ENCODE measurements at regions not wholly inside any gene's neighbourhood (a gene's known extent, or its start where the extent isn't known, plus 50 kb on each side); places are given as distances from the start of the nearest gene placed in this dataset.
"Not testable (repeated sequence)": the region's sequence is repeated elsewhere in the genome, so short reads cannot be mapped to it uniquely, and the experiment has no call there.

DNA sequence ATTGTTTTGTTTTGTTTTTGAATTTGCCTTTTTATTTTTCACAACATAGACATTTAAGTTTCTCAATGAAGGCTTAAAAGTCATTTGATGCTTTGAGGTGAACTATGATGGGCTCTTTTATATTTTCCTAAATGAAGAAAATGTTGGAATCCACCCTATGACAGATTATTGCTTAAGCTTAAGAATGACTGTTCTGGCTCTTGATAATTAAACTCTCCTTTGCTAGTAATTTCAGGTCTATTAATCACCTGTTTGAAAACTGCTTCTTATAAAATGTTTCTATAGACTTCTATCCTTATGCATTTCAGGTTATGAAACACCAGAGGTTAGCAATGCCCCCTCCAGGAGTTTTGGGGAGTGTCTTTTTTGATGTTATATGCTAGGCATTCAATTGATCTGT, 424.1 kb upstream of the DYNLRB2 start:
- Histone ChIP-seq H3K4me1 (no peaks in the 10 kb centered on the region), H3K4me3 (no peak overlapping the region), H3K36me3 (no peaks in the 10 kb centered on the region), H3K27me3 (no peaks in the 10 kb centered on the region; the same call in 1 of the 2 replicates), H3K27ac (no peak overlapping the region), H3K9me3 (replicated peaks) (no peaks in the 10 kb centered on the region)
- DNase-seq = no peak

DNA sequence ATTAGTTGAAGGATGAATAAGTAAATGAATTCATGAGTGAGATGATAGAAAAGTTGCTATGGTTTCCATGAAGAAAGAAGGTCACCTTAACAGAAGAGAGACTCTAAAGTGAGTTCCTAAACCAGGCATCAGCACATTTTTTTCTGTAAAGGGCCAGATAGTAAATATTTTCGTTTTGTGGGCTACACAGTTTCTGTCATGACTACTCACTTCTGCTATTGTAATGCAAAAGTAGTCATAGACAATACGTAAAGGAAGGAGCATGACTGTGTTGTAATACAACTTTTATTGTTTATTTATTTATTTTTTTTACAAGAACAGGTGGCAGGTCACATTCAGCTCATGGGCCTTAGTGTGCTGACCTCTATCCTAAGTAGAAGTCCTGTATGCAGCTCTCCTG, 426.1 kb upstream of the DYNLRB2 start:
- Histone ChIP-seq H3K27me3 (no peaks in the 10 kb centered on the region; the same call in 1 of the 2 replicates), H3K27ac (no peak overlapping the region), H3K4me3 (no peak overlapping the region), H3K9me3 (replicated peaks) (no peaks in the 10 kb centered on the region), H3K36me3 (no peaks in the 10 kb centered on the region), H3K4me1 (no peaks in the 10 kb centered on the region)
- DNase-seq = no peak

DNA sequence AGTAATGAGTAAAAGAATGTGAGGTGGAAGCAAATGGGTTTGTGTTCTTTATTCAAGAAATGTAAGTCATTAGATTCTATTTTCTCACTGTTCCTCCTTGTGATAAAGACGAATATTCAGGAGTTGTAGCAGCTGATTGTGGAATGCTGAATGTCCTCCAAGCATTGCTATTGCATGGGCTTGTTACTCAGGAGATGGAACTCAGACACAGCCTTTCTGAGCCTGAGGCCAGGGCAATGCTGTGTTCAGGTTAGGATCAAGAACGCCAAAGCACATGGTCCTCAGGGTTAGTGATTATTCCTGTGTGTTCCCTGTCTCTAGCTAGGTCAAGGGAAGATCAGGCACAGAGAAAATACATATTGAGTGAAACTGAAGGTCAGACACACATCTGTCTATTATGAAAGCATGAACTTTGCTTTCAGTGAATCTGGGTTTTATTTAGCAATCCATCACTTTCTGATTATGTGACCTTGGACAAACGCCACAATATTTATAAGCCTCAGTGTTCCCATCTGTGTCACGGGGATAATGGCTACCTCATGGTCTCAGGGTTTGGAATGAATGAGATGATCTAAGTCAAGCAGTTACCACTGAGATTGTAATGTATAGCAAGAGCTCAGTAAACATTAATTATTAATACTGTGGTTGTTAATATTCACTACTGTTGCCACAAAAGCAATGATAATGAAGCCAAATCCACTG, 426.8 kb upstream of the DYNLRB2 start:
- H3K4me1 ChIP-seq = no peaks in the 10 kb centered on the region
- H3K36me3 ChIP-seq = no peaks in the 10 kb centered on the region
- H3K27ac ChIP-seq = no peak overlapping the region
- no peaks in the 10 kb centered on the region; the same call in 1 of the 2 replicates for H3K27me3 ChIP-seq
- no peak overlapping the region for H3K4me3 ChIP-seq
- no peaks in the 10 kb centered on the region for H3K9me3 ChIP-seq (replicated peaks)
- no peak for DNase-seq

DNA sequence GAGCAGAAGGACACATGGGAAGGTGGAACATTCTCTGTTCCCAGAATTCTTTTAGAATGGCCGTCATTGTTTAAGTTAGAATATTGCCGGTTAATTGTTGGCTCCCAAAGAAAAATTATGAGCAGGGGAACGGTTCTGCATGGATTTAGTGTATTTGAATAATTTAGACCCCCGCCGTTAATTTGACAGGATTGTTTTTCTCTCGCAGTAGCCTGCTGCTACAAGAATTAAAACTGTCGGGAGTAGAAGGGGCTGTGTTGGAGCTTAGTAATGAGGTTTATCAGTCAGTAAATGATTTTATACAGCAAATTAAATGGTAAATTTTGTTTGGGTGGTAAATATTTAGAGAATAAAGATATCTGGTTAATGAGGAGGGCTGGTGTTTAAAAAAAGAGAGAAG, 431.2 kb upstream of the DYNLRB2 start:
- Histone ChIP-seq H3K27ac (no peak overlapping the region), H3K36me3 (no peaks in the 10 kb centered on the region), H3K27me3 (no peaks in the 10 kb centered on the region; the same call in 1 of the 2 replicates), H3K9me3 (replicated peaks) (no peaks in the 10 kb centered on the region), H3K4me3 (no peak overlapping the region), H3K4me1 (no peaks in the 10 kb centered on the region)
- DNase-seq = no peak

DNA sequence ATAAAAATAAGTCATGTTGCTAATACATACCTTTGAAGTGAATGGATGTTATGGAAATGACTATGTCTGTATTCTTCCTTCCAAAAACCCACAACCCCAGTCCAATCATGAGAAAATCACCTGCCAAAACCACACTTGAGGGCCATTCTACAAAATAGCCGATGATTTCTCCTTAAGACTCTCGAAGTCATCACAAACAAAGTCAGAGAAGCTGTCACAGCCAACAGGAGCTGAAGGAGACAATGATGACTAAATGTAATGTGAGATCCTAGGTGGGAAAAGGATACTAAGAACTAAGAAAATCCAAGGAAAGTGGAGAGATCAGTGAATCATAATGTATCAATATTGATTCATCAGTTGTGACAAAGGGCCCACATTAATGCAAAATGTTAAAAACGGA, 432.9 kb upstream of the DYNLRB2 start:
- DNase-seq = no peak

DNA sequence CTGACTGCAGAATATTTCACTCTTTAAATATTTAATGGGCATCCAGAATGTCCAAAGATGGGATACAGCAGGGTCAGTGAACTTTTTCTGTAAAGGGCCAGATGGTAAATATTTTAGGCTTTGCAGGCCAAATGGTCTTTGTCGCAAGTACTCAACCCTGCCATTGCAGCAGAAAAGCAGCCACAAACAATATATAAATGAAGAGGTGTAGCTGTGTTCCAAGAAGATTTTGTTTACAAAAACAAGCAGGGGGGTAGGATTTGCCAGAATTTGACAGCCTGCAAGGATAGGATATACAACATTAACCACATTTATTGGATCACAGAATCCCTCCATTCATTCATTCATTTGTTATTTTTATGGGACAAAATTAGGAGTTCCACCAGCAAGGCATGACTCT, 435.0 kb upstream of the DYNLRB2 start:
- no peaks in the 10 kb centered on the region for H3K36me3 ChIP-seq
- H3K27me3 ChIP-seq = no peaks in the 10 kb centered on the region
- H3K9me3 ChIP-seq (replicated peaks) = no peaks in the 10 kb centered on the region
- no peak for DNase-seq
- no peaks in the 10 kb centered on the region for H3K4me1 ChIP-seq
- H3K27ac ChIP-seq = no peak overlapping the region
- no peak overlapping the region for H3K4me3 ChIP-seq

More for the DNA sequence above, 432.9 kb upstream of the DYNLRB2 start:
- H3K27ac ChIP-seq = no peak overlapping the region
- no peak overlapping the region for H3K4me3 ChIP-seq
- no peaks in the 10 kb centered on the region for H3K36me3 ChIP-seq
- H3K9me3 ChIP-seq (replicated peaks) = no peaks in the 10 kb centered on the region
- H3K4me1 ChIP-seq = no peaks in the 10 kb centered on the region
- no peaks in the 10 kb centered on the region for H3K27me3 ChIP-seq

DNA sequence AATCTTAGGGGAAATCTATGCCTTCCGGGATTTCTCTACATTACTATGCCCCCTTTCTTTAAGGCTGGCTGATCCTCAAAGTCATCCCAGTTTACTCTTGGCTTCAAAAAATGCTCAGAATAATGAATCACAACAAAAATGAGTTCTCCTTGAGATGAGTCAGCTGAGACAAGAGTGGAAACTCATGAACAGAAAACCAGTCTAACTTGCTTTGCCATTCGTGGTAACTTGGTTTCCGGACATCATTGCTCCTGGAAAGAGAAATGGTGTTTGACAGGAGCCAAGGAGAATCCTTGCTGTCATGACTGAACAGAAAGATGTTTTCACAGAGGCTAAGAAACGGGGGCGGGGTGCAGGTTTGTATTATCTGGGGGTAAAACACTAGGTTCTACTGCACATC, 435.6 kb upstream of the DYNLRB2 start:
- no peak for DNase-seq
- no peak overlapping the region for H3K27ac ChIP-seq

DNA sequence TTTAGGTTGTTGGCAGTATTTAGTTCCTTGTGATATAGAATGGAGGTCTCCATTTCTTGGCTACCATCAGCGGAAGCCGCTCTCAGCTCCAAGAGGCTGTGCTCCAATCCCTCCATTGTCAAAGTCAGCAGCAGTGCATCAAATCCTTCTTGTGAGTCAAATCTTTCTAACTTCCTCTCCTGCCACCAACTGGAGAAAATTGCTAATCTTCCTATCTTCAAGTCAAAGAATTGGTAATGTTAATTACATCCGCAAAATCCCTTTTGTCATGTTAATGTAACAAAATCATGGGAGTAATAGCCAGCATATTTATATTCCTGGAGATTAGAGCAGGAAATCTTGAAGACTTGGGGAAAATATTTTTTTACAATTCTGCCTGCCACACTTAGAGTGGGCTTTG, 436.4 kb upstream of the DYNLRB2 start:
- Histone ChIP-seq H3K27ac (no peak overlapping the region), H3K36me3 (no peaks in the 10 kb centered on the region), H3K9me3 (replicated peaks) (no peaks in the 10 kb centered on the region), H3K4me3 (no peak overlapping the region), H3K4me1 (no peaks in the 10 kb centered on the region), H3K27me3 (no peaks in the 10 kb centered on the region)
- DNase-seq = no peak

More for the DNA sequence above, 435.6 kb upstream of the DYNLRB2 start:
- H3K36me3 ChIP-seq = no peaks in the 10 kb centered on the region
- H3K4me3 ChIP-seq = no peak overlapping the region
- no peaks in the 10 kb centered on the region for H3K4me1 ChIP-seq
- H3K9me3 ChIP-seq (replicated peaks) = no peaks in the 10 kb centered on the region
- no peaks in the 10 kb centered on the region for H3K27me3 ChIP-seq

DNA sequence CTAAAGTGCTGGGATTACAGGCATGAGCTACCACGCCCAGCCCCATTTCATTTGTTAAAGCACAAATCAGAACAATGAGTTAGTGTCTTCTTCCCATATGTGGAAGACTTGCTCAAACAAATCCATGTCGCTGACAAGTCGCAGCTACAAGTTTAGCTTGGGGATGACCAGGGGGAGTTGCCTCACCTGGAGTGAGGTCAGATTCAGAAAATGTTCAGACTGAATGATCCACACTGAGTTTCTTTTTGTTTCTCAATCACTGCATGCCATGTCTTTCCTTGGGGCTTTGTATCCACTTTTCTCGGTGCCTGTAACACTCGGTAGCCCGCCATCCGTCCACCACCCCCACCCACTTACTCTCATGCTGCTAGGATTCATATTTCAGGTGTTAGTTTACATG, 437.3 kb upstream of the DYNLRB2 start:
- Histone ChIP-seq H3K9me3 (replicated peaks) (no peaks in the 10 kb centered on the region), H3K4me3 (no peak overlapping the region), H3K36me3 (no peaks in the 10 kb centered on the region), H3K4me1 (no peaks in the 10 kb centered on the region), H3K27ac (no peak overlapping the region), H3K27me3 (no peaks in the 10 kb centered on the region)
- DNase-seq = no peak

DNA sequence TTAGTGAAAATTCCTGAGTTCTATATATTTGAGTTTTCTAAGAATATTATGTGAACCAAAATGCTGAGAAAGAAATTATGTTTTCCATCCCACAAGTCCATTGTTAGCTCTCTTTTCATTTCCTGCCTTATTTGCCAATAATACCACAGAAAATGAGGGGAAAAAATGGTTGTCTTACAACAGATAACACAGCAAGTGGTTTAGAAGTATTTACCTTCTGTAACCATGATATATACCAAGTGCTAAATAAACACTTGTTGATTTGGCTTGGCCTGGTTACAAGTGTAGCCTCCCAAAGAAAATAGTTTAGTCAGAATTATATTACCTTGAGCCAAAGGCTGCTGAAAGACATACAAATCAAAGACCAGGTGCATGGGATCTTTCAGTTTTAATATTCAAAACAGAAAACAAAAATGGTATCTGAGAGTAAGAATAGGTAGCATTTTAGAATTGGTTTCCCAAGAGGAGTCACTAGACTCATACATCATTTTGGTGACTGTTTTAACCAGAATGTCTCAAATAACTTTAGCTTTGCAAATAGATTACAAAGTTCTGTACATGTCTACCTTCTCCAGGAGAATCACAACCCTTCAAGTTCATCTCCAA, 439.8 kb upstream of the DYNLRB2 start:
- no peaks in the 10 kb centered on the region for H3K36me3 ChIP-seq
- H3K4me1 ChIP-seq = no peaks in the 10 kb centered on the region
- H3K27me3 ChIP-seq = no peaks in the 10 kb centered on the region
- H3K27ac ChIP-seq = no peak overlapping the region
- H3K9me3 ChIP-seq (replicated peaks) = no peaks in the 10 kb centered on the region
- H3K4me3 ChIP-seq = no peak overlapping the region
- DNase-seq = no peak

DNA sequence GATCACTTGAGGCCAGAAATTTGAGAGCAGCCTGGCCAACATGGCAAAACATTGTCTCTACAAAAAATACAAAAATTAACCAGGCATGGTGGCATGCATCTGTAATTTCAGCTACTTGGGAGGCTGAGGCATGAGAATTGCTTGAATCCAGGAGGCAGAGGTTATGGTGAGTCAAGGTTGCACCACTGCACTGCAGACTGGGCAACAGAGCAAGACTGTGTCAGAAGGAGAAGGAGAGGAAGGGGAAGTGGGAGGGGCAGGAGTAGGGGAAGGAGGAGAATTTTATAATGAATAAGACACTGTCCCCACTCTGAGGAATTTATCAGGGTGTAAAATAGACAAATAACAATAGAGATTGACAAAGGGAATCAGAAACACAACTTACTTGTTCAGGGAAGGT, 440.6 kb upstream of the DYNLRB2 start:
- H3K27me3 ChIP-seq = no peaks in the 10 kb centered on the region
- H3K4me1 ChIP-seq = no peaks in the 10 kb centered on the region
- no peaks in the 10 kb centered on the region for H3K36me3 ChIP-seq
- no peak for DNase-seq
- H3K4me3 ChIP-seq = no peak overlapping the region
- no peaks in the 10 kb centered on the region for H3K9me3 ChIP-seq (replicated peaks)
- H3K27ac ChIP-seq = no peak overlapping the region

DNA sequence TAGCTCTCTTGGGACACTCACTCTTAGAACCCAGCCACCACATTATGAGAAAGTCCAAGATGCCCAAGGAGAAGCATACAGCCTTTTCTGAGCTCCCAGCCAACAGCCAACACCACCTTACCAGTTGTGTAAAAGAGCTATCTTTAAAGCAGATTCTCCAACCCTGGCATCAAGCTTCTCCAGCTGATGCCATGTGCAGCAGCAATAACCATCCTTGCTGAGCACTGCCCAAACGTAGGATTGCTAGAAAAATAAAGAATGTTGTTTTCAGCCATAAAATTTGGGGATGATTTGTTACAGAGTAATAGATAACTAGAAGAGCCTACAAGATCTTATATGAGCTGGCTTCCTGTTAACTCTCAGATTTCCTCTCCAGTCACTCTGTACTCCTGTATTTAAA, 443.7 kb upstream of the DYNLRB2 start:
- Histone ChIP-seq H3K27ac (no peak overlapping the region), H3K4me1 (no peaks in the 10 kb centered on the region), H3K4me3 (no peak overlapping the region), H3K9me3 (replicated peaks) (no peaks in the 10 kb centered on the region), H3K27me3 (no peaks in the 10 kb centered on the region), H3K36me3 (no peaks in the 10 kb centered on the region)
- no peak for DNase-seq

DNA sequence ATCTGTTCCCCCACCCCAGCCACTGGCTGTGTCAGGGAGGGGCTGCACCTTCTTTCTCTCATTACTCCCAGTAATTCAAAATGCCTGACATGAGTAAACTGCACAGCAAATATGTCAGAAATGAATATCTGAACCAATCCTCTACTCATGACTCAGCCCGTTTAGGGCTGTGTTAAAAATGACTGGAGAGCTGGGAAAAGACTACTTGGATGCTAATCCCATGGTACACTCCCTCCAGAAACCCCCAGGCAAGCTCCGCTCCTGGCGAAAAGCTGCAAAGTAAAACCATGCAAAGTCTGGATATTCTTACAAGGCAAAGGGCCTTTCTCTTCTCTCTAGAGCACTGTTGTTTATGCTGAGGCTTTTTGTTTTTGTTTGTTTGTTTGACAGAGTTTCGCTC, 448.1 kb upstream of the DYNLRB2 start:
- Histone ChIP-seq H3K9me3 (replicated peaks) (no peaks in the 10 kb centered on the region), H3K4me3 (no peak overlapping the region), H3K27me3 (no peaks in the 10 kb centered on the region), H3K36me3 (no peaks in the 10 kb centered on the region), H3K27ac (no peak overlapping the region), H3K4me1 (no peaks in the 10 kb centered on the region)
- no peak for DNase-seq

DNA sequence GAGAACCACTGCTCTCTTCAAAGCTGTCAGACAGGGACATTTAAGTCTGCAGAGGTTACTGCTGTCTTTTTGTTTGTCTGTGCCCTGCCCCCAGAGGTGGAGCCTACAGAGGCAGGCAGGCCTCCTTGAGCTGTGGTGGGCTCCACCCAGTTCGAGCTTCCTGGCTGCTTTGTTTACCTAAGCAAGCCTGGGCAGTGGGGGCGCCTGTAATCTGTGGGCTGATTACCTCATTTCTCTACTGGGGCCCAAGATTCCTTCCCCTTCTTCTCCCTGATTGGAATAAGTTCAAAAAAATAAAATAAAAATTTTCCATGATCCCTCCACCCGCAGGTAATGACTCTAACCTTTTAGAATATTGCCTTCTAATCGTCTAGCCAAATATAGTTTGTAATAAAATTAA, 449.3 kb upstream of the DYNLRB2 start:
- H3K4me3 ChIP-seq; H3K27me3 ChIP-seq; H3K36me3 ChIP-seq; H3K4me1 ChIP-seq; DNase-seq; H3K27ac ChIP-seq; H3K9me3 ChIP-seq (replicated peaks): not testable (repeated sequence)

DNA sequence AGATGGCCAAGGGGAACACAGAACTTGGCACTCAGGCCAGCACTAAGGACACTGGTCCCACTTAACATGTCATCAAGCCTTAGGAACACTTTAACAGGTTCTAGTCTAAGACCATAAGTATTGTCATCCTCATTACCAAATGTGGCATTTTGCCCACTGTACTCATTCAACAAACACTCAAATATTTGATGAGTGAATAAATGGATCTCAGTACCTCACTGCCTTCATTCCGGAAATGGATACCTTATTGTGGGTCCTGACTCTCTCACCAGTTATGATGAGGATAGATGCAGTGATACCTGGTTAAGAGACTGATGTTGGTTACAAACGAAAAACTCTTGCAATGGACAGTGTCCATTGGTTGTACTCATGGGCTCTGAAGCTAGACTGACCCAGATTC, 455.2 kb upstream of the DYNLRB2 start:
- Histone ChIP-seq H3K4me1 (no peaks in the 10 kb centered on the region), H3K36me3 (no peaks in the 10 kb centered on the region), H3K9me3 (replicated peaks) (no peaks in the 10 kb centered on the region), H3K27ac (no peak overlapping the region), H3K4me3 (no peak overlapping the region), H3K27me3 (no peaks in the 10 kb centered on the region)
- DNase-seq = no peak

DNA sequence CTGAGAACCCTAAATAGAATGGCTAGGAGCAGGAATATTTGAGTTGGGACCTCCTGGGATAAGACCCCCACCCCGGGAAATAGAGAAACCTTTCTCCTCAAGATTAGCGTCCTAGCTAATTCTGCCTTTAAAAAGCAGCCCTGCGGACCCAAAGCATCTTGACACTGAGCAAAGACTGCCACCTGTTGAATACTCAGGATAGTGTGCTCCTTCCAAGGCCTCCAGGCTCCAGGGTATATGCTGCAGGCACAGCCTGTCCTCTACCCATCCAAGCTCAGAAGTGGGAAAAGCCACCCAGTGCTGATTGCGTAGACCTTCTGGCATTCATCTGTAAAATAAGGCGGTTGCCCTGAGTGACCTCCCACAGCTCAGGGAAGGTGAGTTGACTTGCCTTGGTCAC, 456.2 kb upstream of the DYNLRB2 start:
- no peak overlapping the region for H3K27ac ChIP-seq
- DNase-seq = peak; percentile 16 to 54
- H3K4me1 ChIP-seq = no peaks in the 10 kb centered on the region
- H3K9me3 ChIP-seq (replicated peaks) = no peaks in the 10 kb centered on the region
- H3K36me3 ChIP-seq = no peaks in the 10 kb centered on the region
- H3K4me3 ChIP-seq = no peak overlapping the region
- H3K27me3 ChIP-seq = no peaks in the 10 kb centered on the region

Measured in SJCRH30 (cell line).